ENCODE measurements at regions not wholly inside any gene's neighbourhood (a gene's known extent, or its start where the extent isn't known, plus 50 kb on each side); places are given as distances from the start of the nearest gene placed in this dataset.
"Not testable (repeated sequence)": the region's sequence is repeated elsewhere in the genome, so short reads cannot be mapped to it uniquely, and the experiment has no call there.

- no peak for DNase-seq
These were observed 306.3 kb upstream of the PPARGC1A start for GRCh38 chr4:24195991-24196736.

- no peak for DNase-seq
These were observed 302.3 kb upstream of the PPARGC1A start for GRCh38 chr4:24192018-24192641.

GRCh38 chr4:24190761-24191695 lies 301.2 kb upstream of the PPARGC1A start:
- no peak for DNase-seq

- no peak for DNase-seq
These were observed 298.6 kb upstream of the PPARGC1A start for GRCh38 chr4:24188459-24188858.

GRCh38 chr4:24186466-24186865 lies 296.6 kb upstream of the PPARGC1A start:
- no peak for DNase-seq

GRCh38 chr4:24181005-24181404 lies 291.2 kb upstream of the PPARGC1A start:
- no peak for DNase-seq

- DNase-seq, result no peak
These were observed 290.7 kb upstream of the PPARGC1A start for GRCh38 chr4:24180586-24180985.

GRCh38 chr4:24179201-24179840 lies 289.5 kb upstream of the PPARGC1A start:
- DNase-seq, result no peak

- DNase-seq, result not testable (repeated sequence)
These were observed 287.6 kb upstream of the PPARGC1A start for GRCh38 chr4:24177443-24177842.

- DNase-seq, result no peak
These were observed 285.9 kb upstream of the PPARGC1A start for GRCh38 chr4:24175707-24176106.

GRCh38 chr4:24174602-24175001 lies 284.8 kb upstream of the PPARGC1A start:
- DNase-seq, result no peak

- DNase-seq, result no peak
These were observed 282.6 kb upstream of the PPARGC1A start for GRCh38 chr4:24172406-24172805.

GRCh38 chr4:24169956-24170355 lies 280.1 kb upstream of the PPARGC1A start:
- no peak for DNase-seq

- no peak for DNase-seq
These were observed 278.8 kb upstream of the PPARGC1A start for GRCh38 chr4:24168658-24169057.

- no peak for DNase-seq
These were observed 276.7 kb upstream of the PPARGC1A start for GRCh38 chr4:24166501-24166900.

GRCh38 chr4:24164797-24165196 lies 274.9 kb upstream of the PPARGC1A start:
- DNase-seq, result no peak

- no peak for DNase-seq
These were observed 274.3 kb upstream of the PPARGC1A start for GRCh38 chr4:24164054-24164693.

- no peak for DNase-seq
These were observed 273.5 kb upstream of the PPARGC1A start for GRCh38 chr4:24163314-24163713.

GRCh38 chr4:24160358-24160757 lies 270.5 kb upstream of the PPARGC1A start:
- no peak for DNase-seq

- no peak for DNase-seq
These were observed 268.2 kb upstream of the PPARGC1A start for GRCh38 chr4:24158031-24158430.

- DNase-seq, result no peak
These were observed 260.2 kb upstream of the PPARGC1A start for GRCh38 chr4:24150034-24150433.

GRCh38 chr4:24146127-24146526 lies 256.3 kb upstream of the PPARGC1A start:
- DNase-seq, result no peak

GRCh38 chr4:24145591-24145990 lies 255.7 kb upstream of the PPARGC1A start:
- no peak for DNase-seq
